Psoas muscle (tissue), 7 donors: ENCODE measurements at regions not wholly inside any gene's neighbourhood (a gene's known extent, or its start where the extent isn't known, plus 50 kb on each side); places are given as distances from the start of the nearest gene placed in this dataset.

Experiments
- ATAC-seq, 4 donors: fragments of 200-7000 bp; cut with Tn5 transposase; one replicate each; pipeline ENCODE4 v1.9.1; 2020; ENCODE audit warnings: moderate library complexity in 3 of 4, mild to moderate bottlenecking in 2 of 4
- DNase-seq, 2 donors: peaks; one replicate each; pipeline ENCODE4 v3.0.0-alpha.2; 2020
- H3K27ac ChIP-seq: fragments of 200-600 bp; one replicate; pipeline ENCODE4 v1.8.0; 2022
- H3K27me3 ChIP-seq, 3 donors: fragments of 200-600 bp in 1 of 3; one replicate each; pipeline versions ENCODE4 v1.6.1 to v1.8.0; 2013 to 2022; ENCODE audit warnings: low read length in 2 of 3, mild to moderate bottlenecking in 2 of 3, moderate library complexity in 1 of 3; ENCODE audit not compliant: insufficient read depth in 3 of 3
- H3K36me3 ChIP-seq, 2 donors: fragments of 200-600 bp in 1 of 2; one replicate each; pipeline versions ENCODE4 v1.6.1 to v1.8.0; 2013 to 2022; ENCODE audit warnings: low read depth in 1 of 2, mild to moderate bottlenecking in 1 of 2, moderate library complexity in 1 of 2; ENCODE audit not compliant: insufficient read depth in 1 of 2
- H3K4me1 ChIP-seq: fragments of 200-600 bp; one replicate; pipeline ENCODE4 v1.8.0; 2022
- H3K4me3 ChIP-seq: fragments of 200-600 bp; one replicate; pipeline ENCODE4 v1.8.0; 2022; ENCODE audit warnings: mild to moderate bottlenecking
- H3K9me3 ChIP-seq: fragments of 200-600 bp; one replicate; pipeline ENCODE4 v1.8.0; 2022
- WGBS, 3 donors: extraction: QIAGEN DNeasy Blood & Tissue Kit; methylation state at CpG; one replicate each; pipeline versions ENCODE4 v1.1.6 to v1.1.7; 2013; 5-methylcytosine and 5-hydroxymethylcytosine counted together
- intact Hi-C, 2 donors: fragments of 100-400 bp; cut with DNase I; formaldehyde crosslinking; loops; one replicate each; pipeline versions ENCODE4 v1.11.0 to v1.14.2; 2022
- TF ChIP-seq, protein P1 (sequence below): fragments of 200-600 bp; IDR thresholded peaks from one replicate; pipeline ENCODE4 v1.8.0; 2022; ENCODE audit warnings: antibody characterized with exemption
- donor health status: healthy with polysubstance abuse.
- donor health status: DM: no; HTN: no; CAD: no; lungs with moderate emphysema.
- donor health status: Bipolar disorder and iron deficiency.
- donor health status: healthy.
- donor health status: DM: yes; HTN: yes; CAD: no.
- donor health status: DM: no; HTN: no; CAD: no.
- donor health status: DM: yes; HTN: yes; CAD: no.

DNA sequence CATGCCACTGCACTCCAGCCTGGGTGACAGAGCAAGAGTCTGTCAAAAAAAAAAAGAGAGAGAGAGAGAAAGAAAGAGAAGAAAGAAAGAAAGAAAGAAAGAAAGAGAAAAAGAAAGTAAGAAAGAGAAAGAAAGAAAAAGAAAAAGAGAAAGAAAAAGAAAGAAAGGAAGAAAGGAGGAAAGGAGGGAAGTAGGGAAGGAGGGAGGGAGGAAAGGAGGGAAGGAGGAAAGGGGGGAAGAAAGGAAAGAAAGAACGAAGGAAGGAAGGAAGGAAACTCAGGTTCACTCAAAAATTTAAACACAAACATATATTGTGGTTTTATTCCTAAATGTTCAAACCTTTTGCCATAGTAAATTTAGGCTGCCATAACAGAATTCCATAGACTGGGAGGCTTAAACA, 453.0 kb downstream of the SLCO4C1 start:
- DNase-seq = no peak
- Histone ChIP-seq H3K27ac (no peak overlapping the region), H3K4me1 (no peaks in the 10 kb centered on the region), H3K27me3 (no peaks in the 10 kb centered on the region), H3K9me3 (no peaks in the 10 kb centered on the region), H3K4me3 (no peak overlapping the region), H3K36me3 (no peaks in the 10 kb centered on the region)
- 73 to 75% (median 74%) methylated on average over 1 of the region's 1 CpG for WGBS, 3 donors
- intact Hi-C loops = no loop called here
- TF ChIP-seq, protein P1, sequence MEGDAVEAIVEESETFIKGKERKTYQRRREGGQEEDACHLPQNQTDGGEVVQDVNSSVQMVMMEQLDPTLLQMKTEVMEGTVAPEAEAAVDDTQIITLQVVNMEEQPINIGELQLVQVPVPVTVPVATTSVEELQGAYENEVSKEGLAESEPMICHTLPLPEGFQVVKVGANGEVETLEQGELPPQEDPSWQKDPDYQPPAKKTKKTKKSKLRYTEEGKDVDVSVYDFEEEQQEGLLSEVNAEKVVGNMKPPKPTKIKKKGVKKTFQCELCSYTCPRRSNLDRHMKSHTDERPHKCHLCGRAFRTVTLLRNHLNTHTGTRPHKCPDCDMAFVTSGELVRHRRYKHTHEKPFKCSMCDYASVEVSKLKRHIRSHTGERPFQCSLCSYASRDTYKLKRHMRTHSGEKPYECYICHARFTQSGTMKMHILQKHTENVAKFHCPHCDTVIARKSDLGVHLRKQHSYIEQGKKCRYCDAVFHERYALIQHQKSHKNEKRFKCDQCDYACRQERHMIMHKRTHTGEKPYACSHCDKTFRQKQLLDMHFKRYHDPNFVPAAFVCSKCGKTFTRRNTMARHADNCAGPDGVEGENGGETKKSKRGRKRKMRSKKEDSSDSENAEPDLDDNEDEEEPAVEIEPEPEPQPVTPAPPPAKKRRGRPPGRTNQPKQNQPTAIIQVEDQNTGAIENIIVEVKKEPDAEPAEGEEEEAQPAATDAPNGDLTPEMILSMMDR = no peak
- ATAC-seq = no peak

DNA sequence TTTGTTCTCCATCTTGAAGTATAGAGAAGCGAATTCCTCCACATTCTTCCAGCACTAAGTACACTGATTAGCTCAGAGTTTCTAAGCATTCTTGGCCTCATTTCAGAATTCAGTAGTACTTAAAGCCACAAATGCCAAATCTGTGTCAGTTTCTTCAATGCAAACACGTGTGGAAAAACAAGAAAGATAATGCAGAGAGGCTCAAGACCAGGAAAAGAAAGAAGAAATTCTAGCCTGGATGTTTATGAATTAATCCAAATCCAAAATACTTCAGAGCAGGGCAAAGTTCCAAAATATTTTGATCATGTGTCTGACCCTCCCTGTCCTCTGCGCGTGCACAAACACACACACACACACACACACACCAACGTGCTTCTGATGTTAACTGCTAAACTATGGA, 457.6 kb downstream of the SLCO4C1 start:
- Histone ChIP-seq H3K27me3 (no peaks in the 10 kb centered on the region), H3K36me3 (no peaks in the 10 kb centered on the region), H3K9me3 (no peaks in the 10 kb centered on the region), H3K4me1 (no peaks in the 10 kb centered on the region), H3K4me3 (no peak overlapping the region), H3K27ac (no peak overlapping the region)
- intact Hi-C loops = no loop called here
- DNase-seq = no peak
- TF ChIP-seq, protein P1 = no peak
- ATAC-seq = no peak
- WGBS, 3 donors = 33 to 46% (median 42%) methylated on average over 5 of the region's 5 CpGs

DNA sequence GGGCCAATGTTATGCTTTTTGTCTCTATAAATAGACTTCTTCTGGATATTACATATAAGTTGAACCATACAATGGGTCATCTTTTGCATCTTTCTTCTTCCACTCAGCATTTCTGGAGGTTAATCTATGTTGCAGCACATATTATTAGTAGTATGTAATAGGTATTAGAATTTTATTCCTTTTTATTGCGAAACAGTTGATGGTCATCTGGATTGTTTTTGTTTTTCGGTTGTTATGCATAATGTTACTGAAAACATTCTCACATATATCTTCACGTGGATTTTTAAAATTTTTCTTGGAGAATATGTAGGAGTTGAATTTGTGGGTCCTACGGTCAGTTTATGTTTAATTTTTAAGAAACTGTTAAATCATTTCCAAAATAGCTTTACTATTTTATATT, 466.8 kb downstream of the SLCO4C1 start:
- 50 to 63% (median 51%) methylated on average over 4 of the region's 4 CpGs for WGBS, 3 donors
- DNase-seq (no peak), ATAC-seq (no peak)
- H3K27ac ChIP-seq = no peak overlapping the region
- H3K4me1 ChIP-seq = no peaks in the 10 kb centered on the region
- H3K4me3 ChIP-seq = no peak overlapping the region
- intact Hi-C loops = no loop called here
- no peaks in the 10 kb centered on the region for H3K27me3 ChIP-seq
- H3K36me3 ChIP-seq = no peaks in the 10 kb centered on the region
- peaks cover 9% of the 10 kb centered on the region for H3K9me3 ChIP-seq
- TF ChIP-seq, protein P1 = no peak

DNA sequence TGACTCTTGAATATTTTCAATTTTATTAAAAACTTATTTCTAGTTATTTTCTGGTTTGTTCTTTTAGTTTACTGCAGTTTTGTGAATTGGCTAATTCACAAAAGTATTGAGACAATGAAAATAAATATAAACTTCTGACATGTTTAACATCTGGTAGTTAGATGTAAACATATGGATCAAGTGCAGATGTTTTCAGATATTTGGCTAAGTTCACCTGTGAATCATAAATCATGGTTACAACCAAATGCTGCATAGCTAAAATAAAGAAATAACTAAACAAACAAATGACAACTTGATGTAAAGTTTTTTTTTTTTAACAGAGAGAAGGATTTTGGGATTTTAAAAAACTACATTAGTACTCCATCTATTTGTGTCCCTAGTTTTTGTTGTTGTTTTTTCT, 484.6 kb downstream of the SLCO4C1 start:
- TF ChIP-seq, protein P1 = no peak
- intact Hi-C loops = no loop called here
- H3K4me1 ChIP-seq = no peaks in the 10 kb centered on the region
- no peaks in the 10 kb centered on the region for H3K9me3 ChIP-seq
- H3K4me3 ChIP-seq = no peak overlapping the region
- no peak for DNase-seq
- ATAC-seq = no peak
- H3K36me3 ChIP-seq = no peaks in the 10 kb centered on the region
- no peaks in the 10 kb centered on the region for H3K27me3 ChIP-seq
- H3K27ac ChIP-seq = no peak overlapping the region

DNA sequence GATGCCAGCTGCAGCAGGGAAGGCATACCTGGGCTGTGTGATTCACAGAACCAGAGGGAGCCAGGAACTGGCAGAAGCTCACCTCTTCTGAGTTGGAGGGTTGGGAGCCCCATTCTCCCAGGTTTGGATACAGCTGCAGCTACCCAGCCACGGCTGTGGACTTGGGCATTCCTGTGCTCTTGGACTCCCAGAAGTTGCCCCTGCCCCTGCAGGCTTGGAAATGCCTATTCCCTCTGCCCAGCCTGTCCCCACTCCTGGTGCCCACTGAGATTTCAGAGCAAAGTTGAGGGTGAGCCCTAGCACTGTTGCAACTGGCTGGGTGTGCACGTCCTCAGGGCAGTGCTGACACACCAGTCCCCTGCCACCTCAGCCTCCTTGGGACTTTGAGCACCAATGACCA, 489.7 kb downstream of the SLCO4C1 start:
- ATAC-seq (no peak), DNase-seq (no peak)
- Histone ChIP-seq H3K4me3 (no peak overlapping the region), H3K36me3 (no peaks in the 10 kb centered on the region), H3K4me1 (no peaks in the 10 kb centered on the region), H3K27me3 (no peaks in the 10 kb centered on the region), H3K9me3 (no peaks in the 10 kb centered on the region), H3K27ac (no peak overlapping the region)
- TF ChIP-seq, protein P1 = no peak
- 47 to 65% (median 60%) methylated on average over 2 of the region's 2 CpGs for WGBS, 3 donors
- intact Hi-C loops = no loop called here
